ENCODE measurements at regions not wholly inside any gene's neighbourhood (a gene's known extent, or its start where the extent isn't known, plus 50 kb on each side); places are given as distances from the start of the nearest gene placed in this dataset.

- no peak for TF ChIP-seq CTCF (IDR thresholded peaks at IDR 0.05)
- no peak for TF ChIP-seq POLR2A (IDR thresholded peaks at IDR 0.05)
Measured at GRCh38 chr2:128384446-128384845, 65.8 kb upstream of the HS6ST1 start.

Measured in lower leg skin (tissue), 3 donors.